NCI-H69 (cell line): ENCODE measurements at regions not wholly inside any gene's neighbourhood (a gene's known extent, or its start where the extent isn't known, plus 50 kb on each side); places are given as distances from the start of the nearest gene placed in this dataset.
"Not testable (repeated sequence)": the region's sequence is repeated elsewhere in the genome, so short reads cannot be mapped to it uniquely, and the experiment has no call there.

ENCODE experiments used
- DNase-seq: peaks from one replicate; lab custom pipeline; 2025; lab: John Stamatoyannopoulos, UW

- no peak for DNase-seq
These were observed 71.1 kb downstream of the TRAM1L1 start for GRCh38 chr4:117014236-117014635.

DNA sequence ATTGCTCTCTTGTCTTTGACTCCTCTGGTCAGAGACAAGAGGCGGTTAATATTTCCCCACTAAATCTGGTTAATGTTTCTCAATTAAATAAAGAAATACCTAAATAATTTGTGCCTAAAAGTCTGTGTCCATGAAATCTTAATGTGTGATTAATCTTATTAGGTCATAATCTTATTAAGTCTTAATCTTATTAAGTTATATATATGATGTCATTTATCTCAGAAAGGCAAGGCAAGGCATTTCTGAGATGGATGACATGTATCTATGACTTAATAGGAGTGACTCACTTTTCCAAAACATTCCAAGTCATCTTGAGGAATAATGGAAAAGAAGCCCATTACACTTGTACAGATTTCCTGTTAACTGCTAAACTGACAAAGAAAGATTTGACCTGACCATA, 74.7 kb downstream of the TRAM1L1 start:
- no peak for DNase-seq

DNA sequence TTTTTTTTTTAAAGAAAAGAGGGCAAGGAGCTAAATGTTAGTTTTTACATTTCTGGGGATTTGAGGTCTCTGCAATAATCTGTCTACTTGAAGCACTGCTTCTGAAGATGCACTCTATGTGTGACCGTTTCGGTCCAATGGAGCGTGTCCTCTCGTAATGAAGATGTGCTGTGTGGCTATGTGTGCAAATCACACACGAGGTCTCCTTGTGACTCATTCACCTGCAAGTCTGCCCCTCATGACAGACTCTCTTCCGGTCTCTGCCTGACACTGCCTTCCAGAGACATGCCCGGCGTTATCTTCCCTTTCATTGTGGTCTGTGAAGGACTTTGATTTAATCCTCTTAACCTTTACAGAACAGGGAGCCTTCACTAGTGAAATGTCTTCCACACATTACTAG, 84.3 kb downstream of the TRAM1L1 start:
- DNase-seq = no peak

DNA sequence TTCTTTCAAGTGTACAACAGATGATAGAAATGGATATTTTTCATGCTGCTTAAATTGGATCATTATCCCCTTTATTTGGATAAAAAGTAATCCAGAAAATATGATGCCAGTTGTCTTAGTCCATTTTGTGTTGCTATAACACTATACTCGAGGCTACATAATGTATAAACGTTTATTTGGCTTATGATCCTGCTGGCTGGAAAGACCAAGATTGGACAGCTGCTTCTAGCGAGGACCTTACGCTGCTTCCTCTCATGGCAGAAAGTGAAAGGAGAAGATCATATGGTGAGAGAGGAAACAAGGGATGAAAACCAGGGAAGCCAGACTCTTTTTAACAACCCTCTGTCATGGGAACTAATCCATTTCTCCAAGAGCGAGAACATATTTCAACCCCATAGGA, 102.7 kb downstream of the TRAM1L1 start:
- DNase-seq = no peak

DNA sequence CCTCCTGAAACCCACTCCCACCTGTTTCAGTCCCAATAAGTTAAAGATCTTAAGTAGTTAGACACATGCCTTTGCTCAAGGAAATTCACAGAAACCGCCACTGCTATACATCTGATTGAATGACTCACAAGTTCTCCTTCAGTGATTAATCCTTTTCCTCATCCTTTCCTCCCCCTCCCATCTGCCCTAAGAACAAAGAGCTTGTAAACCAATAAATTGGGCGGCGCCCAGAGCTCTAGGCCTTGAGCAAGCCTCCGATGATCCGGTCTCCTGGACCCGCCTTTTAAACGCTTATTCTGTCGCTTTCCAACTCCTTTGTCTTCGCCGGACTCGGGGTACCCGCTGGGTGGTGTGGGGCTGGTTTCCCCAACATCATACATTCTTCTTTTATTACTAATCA, 104.9 kb downstream of the TRAM1L1 start:
- DNase-seq = not testable (repeated sequence)

DNA sequence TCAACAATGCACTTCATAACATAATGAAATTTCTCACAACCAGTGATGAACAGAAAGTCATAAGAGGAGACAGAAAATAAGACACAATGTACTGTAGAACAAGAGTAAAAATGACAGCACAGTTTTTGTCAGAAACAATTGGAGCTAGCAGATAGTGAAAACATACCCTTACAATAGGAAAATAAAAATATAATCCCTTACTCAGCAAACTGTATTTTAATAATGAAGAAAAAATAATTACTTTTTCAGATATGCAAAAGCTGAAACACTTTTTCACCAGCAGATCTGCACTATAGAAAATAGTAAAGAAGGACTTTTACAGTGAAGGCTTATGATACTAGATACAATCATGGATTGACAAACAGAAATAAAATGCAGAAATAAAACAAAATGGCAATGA, 126.3 kb downstream of the TRAM1L1 start:
- DNase-seq = no peak

- peak; percentile 6 for DNase-seq
These were observed 131.4 kb downstream of the TRAM1L1 start for GRCh38 chr4:116953947-116954346.

- no peak for DNase-seq
These were observed 132.7 kb downstream of the TRAM1L1 start for GRCh38 chr4:116952530-116953136.

GRCh38 chr4:116949856-116950255, 135.5 kb downstream of the TRAM1L1 start:
- DNase-seq = no peak

DNA sequence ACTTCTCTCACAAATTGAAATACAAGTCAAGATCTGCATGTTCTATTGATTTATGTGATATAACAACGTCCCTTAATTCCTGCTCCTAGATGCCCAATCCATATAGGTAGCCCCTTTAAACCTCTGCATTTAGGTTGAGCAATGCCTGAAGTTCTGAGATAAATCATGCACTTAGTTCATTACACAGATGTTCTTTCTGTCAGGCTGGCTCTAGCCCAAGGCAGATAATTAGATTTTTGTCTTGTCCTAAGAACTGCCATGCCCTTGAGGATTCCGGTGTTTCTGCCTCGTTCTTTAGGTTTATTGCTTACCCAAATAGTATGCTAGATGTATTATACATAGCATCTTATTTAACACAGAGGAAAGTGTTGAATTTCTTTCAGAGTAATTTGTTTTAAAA, 143.1 kb downstream of the TRAM1L1 start:
- no peak for DNase-seq

- DNase-seq = no peak
These were observed 155.0 kb downstream of the TRAM1L1 start for GRCh38 chr4:116930329-116930728.

- peak; percentile 6 for DNase-seq
These were observed 158.6 kb downstream of the TRAM1L1 start for GRCh38 chr4:116926631-116927295.

- DNase-seq = peak; percentile 31
These were observed 159.4 kb downstream of the TRAM1L1 start for GRCh38 chr4:116925900-116926457.

- DNase-seq = no peak
These were observed 162.0 kb downstream of the TRAM1L1 start for GRCh38 chr4:116923389-116923788.

GRCh38 chr4:116913451-116913850, 171.9 kb downstream of the TRAM1L1 start:
- no peak for DNase-seq

DNA sequence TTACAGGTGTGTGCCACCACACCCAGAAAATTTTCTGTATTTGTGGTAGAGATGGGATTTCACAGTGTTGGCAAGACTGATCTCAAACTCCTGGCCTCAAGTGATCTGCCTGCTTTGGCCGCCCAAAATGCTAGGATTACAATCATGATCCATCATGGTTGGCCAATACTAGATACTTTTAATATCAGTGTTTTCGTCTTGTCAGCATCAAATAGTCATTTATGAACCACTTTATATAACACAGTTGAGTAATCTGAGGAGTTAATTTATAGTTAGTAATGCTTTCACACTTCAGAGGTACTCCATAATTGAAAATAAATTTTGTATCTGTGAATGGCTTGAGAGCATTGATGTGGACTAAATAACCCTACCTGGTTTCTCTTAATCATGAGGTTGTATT, 178.6 kb downstream of the TRAM1L1 start:
- DNase-seq = no peak

DNA sequence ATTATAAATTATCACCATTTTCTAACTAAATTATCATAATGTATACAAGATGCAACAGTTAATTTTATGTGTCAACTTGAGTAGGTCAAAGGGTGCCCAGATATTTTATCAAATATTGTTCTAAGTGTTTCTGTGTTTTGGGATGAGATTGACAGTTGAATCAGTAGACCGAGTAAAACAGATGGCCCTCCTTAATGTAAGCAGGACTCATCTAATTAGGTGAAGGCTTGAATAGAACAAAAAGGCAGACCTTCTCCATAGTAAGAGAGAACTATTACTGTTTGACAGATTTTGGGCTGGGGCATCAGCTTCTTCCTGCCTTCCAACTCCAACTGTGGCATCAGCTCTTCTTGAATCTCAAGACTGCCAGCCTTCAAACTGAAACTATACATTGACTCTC, 185.8 kb downstream of the TRAM1L1 start:
- DNase-seq = no peak

DNA sequence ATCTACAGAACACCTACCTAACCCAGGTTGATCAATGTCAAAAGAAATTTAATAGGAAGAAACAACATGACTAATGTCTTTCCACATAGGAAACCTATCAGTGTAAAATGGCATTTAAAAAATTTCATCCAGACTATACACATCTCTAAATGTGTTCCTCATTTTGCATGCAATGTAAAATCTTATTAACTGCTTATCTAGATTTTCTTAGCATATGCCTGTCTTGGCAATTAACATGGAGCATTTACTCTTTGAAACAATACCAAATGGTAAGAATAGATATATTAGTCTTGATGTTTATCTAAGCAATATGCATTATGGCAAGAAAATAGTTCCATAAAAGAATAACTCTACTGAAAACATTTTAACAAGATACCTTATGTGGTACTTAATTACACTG, 199.8 kb downstream of the TRAM1L1 start:
- no peak for DNase-seq

- DNase-seq = no peak
These were observed 202.9 kb downstream of the TRAM1L1 start for GRCh38 chr4:116882503-116882902.

DNA sequence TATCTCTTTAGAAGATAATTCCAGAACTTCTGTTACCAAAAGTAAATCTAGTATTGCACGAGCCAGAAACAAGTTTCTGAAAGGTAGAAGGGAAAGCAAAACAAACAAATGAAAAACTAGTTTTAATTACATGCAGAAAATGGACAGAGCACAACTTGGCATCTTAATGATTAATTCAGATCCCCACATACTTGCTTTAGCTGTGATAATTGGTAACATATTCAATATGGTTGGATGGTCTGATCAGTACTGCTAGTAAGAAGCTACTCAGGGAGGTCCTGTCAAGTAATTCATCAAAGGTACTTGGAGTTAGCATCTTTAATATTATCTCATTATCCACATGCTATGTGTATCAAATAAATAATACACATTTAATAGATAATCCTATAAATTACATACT, 204.3 kb downstream of the TRAM1L1 start:
- no peak for DNase-seq

DNA sequence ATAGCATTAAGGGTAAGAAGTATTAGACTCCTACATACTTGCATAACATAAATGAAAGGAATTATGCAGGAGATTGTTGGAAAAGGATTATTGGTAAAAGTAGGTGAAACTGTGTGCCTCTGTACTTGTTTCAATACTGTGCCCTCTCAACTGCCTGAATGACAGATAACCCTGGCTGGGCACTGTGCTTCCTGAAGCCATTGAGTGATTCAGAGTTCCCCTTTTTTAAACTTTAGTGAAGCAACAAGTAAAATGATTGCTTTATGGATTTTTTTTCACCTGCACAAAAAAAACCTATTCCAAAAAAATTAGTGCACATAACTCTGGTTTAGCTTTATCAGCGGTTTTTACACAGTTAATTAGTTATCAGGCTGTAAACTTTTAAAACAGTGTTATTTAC, 204.8 kb downstream of the TRAM1L1 start:
- no peak for DNase-seq

DNA sequence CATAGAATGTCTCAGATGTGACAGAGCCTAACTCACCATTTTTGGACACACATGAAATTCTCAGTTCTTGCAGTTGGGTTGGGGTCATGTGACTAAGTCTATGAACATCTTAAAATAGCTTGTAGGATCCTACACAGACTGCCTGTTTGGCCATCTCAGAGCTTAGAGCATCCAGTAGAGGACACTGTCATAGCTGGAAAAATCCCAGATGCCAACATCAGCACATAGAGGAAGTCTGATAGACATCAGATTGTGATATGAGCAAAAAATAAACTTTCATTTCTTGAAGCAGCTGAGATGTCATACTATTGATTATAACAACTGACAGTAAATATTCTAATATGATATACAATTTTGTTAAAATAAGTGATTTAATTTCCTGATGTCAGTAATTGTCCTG, 207.1 kb downstream of the TRAM1L1 start:
- DNase-seq = no peak

DNA sequence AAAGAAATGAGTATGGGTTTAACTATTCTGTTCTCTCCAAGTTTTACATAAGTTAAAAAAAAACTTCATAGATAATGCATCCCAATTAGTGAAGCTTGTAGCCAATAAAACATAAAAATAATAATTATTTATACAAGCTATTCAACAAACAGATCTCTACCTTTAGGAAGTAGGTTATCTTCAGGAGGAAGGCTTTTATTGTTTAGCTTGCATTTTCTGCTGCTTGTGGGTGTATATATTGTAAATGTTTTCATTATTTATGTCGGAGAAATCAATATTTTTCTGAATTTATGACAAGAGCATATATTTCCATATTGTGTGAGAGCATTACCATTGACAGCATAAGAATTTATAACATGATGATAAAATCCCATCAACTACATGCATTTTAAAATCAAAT, 208.3 kb downstream of the TRAM1L1 start:
- DNase-seq = no peak

- no peak for DNase-seq
These were observed 212.4 kb downstream of the TRAM1L1 start for GRCh38 chr4:116872941-116873340.
